NCI-H2227 (cell line): ENCODE measurements at regions not wholly inside any gene's neighbourhood (a gene's known extent, or its start where the extent isn't known, plus 50 kb on each side); places are given as distances from the start of the nearest gene placed in this dataset.

ENCODE experiments used
- DNase-seq: peaks from one replicate; lab custom pipeline; 2025; ENCODE audit not compliant: unreplicated experiment; lab: John Stamatoyannopoulos, UW

DNA sequence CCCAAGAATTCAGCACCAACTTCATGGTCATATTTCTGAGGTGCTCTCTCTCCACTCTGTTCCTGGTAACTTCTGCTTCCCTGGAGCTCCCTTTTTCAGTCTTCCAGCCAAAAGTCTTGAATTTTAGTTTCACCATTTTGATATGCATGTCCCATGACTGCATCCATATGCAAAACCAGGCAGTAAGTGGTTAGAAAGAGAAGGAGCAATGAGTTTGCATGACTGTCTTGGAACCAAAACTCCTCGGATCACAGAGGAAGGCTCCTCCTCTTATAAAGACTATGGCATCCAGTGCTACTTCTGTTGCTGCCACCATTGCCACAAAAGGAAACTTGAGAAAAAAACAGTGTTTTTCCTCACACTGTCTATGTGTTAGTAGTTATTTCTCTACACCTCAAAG lies 269.1 kb upstream of the GLI3 start:
- no peak for DNase-seq

DNA sequence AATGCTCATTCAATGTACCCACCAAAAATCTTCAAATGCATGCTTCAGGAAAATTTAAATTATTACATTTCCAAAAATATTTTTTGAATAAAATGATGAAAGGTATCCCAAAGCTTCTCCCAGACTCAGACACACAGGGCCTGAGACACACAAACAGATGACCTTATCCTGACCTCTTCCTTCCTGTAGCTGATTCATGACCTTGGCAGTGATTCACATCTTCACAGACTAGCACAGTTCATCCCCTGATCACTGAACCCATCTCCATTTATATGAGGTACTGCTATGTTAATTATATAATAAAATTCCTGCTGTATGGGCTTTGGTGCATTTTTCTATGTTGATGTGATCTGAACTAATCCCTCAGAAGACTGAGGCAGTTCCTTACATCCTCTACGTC lies 265.0 kb upstream of the GLI3 start:
- no peak for DNase-seq

- DNase-seq: no peak
Observed at GRCh38 chr7:42495256-42495655, 258.2 kb upstream of the GLI3 start.

- DNase-seq: no peak
Observed at GRCh38 chr7:42494736-42495135, 257.7 kb upstream of the GLI3 start.

GRCh38 chr7:42494199-42494710 lies 257.2 kb upstream of the GLI3 start:
- DNase-seq: no peak

DNA sequence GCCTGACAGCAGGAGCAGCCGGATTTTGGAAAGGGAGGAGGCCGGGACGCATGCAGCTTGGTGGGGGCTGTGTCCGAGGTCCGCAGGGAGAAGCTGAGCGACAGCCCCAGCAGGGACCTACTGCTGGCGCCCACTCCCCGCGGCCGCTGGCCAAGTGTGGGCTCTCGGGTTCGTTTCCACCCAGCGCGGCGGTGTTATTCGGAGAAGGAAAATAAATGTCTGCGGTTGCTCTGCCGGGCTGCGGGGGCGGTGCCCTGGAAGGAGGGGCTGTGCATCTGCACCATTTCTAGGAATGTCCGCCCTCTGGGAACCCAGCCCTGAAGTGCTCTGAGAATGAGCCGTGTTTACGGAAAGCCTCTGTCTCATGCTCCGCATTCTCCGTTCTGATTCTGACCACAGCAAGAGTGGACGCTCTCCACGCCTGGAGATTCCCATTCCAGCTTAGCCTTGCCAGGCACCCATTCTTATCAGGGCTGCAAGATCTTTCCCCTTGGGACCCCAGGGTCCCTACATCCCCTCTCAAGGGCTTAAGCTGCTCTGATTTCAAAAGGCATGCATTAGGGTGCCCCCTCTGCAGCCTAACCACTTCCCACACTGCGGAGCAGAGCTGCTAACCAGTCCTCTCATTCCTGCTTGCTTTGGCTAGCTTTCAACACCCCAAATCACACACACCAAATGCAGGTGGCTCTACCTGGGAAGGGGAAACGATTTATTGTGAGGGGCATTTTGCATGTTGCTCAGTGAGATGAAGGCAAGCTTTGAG lies 256.6 kb upstream of the GLI3 start:
- DNase-seq: no peak

DNA sequence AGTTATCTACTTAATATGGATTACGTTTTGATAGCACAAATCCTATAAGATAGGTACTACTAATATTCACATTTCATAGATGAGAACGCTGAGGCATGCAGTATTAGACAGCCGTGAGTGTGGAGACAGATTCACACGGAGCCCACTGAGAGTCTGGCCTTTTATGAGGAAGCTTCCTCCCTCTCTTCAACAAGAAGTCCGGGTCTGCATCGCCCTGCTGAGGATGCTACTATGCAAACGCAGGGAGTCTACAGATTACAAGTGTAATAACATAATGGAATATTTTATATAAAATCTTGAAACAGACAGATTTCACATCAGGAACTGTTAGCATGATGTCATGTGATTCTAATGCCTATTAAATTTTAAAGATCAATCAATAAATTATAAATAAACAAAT lies 255.9 kb upstream of the GLI3 start:
- no peak for DNase-seq

DNA sequence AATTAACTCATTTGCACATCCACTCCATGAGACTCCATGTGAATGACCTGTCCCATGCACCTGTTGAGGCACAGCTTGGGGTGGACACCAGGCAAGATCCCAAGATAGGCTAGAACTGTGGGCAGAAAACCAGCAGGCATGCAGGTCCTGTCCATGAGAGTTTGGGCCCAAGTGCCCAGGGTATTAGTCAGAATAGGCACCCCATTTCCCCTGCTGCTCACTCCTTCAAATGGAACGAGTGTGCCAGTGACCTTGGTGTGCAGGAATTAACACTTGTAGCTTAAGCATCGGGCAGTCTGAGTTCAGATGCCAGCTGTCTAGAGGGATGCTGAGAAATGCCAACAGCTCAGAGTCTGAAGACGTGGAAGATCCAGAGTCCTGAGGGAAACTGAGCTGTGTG lies 254.1 kb upstream of the GLI3 start:
- DNase-seq: no peak

- DNase-seq: no peak
Observed at GRCh38 chr7:42489299-42489698, 252.3 kb upstream of the GLI3 start.

- DNase-seq: no peak
Observed at GRCh38 chr7:42485301-42485766, 248.3 kb upstream of the GLI3 start.

DNA sequence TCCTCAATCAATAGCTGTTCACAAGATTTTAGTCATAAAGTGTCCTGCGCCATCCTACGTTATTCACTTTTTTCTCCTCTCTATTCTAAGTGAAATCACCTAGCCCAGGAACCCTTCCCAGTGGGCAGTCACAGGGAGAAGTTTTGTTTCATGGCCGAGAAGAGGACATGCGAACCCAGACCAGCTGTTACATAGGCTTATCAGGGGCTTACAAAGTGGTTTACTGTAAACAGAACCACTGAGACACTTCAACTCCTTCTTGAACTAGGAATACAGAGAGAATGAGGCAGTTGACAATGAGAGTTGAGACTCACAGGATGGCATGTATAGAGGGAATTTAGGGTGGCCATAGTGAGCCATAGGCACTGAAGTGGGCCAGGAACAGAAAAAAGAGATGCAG lies 246.9 kb upstream of the GLI3 start:
- no peak for DNase-seq

DNA sequence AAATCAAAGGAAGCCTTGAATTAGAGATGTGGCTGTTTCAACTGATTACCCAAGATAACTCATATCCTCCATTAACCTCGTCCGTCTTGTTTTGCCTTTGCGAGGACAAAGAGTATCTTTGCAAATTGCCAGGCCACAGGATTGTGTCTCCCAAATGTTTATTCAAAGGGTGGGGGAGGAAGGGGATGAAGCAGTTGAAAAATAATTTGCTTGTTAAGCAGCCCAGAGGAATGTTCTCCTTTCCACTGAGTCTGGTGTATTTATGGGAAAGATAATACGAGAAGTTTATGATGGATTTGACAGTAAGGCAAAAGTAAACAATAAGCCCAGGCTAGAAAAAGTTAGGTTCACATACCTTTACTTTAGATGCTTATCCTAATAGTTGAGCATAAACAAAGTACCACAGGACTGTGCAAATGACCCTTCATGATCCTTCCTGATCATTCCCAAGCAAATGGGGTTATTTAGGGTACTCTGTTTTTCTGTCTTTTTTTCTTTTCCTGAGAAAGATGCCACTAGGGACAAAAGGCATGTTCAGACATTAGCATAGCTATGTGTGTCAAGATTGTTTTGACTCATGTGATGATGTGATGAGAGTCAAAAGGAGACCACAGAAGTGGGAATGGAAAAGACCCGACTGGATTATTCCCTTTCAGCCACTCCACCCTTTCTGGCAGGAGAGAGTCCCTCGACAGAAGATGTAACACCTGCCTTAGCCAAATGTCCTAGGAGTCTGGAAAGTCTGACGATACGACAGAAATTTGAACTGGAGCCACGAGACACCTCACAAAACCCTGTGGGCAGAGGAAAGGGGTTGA lies 243.0 kb upstream of the GLI3 start:
- no peak for DNase-seq

DNA sequence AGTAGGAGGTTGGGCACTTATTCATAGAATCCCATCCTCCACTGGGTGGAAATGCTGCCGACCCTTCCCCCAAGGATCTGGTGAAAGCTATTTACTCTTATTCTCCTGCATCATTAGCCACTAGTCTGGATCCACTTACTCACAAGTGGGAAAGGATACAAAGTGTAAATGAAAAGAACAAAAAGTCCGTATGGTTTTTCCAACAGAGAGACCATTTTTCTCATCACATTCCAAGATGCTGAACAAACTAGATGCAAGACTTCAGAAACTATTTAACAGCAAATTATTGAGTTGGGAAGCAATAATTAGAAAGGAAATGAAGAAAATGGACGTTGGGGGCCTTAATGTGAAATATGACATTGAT lies 242.4 kb upstream of the GLI3 start:
- no peak for DNase-seq

DNA sequence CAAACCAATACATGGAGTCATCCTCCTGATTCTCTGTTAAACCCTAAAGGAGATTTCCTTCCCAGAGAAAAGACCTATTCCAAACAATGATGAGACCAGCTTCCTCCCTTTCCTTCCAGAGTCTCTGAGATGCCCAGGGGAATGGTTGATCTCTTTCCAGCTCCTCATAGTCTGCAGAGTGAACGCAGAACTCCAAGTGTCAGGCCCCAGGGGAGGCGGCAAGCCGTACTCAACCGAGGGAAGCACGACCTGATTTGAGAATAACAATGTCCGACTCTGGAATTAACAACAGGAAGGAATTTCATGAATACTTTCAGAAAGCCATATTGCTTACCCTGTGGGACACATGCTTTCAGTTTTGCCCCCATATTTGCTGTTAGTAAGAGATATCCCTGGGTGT lies 241.7 kb upstream of the GLI3 start:
- no peak for DNase-seq

- no peak for DNase-seq
Observed at GRCh38 chr7:42476255-42476654, 239.2 kb upstream of the GLI3 start.

GRCh38 chr7:42475082-42475481 lies 238.1 kb upstream of the GLI3 start:
- DNase-seq: no peak

DNA sequence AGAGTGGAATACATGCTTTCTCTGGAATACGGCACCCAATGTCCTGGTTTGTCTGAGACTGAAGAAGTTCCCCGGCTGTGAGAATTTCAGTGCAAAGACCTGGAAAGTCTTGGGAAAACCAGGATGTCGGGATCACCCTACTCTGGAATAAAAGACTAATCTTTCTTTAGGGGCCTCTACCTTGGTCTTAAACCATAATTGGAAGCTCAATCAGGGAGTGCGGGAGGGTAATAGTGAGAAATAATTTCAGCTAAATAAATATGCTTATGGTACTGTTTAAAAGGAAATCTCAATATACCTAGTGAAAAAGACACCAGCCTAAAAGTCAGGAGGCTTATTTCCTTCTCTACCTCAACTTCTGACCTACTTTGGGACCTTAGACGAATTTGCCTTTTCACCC lies 236.1 kb upstream of the GLI3 start:
- no peak for DNase-seq

- DNase-seq: no peak
Observed at GRCh38 chr7:42471573-42472174, 234.7 kb upstream of the GLI3 start.

DNA sequence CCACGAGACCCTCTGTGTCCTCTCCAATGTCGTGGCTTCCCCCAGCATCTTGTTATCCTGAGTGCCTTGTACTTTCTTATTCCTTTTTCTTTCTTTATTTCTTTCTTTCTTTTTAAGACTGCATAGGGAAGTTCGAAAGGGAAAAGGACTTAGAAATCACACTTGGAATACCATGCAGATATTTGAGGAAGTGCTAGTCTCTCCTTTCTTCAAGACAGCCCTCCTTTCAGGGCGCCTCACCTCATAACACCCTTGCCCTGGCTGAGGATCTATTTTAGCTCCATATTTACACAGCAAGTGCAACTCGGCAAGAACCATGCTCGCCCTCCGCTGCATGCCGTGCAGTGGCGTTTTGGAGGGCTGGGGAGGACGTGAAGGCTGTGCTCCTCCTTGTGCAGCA lies 232.3 kb upstream of the GLI3 start:
- DNase-seq: no peak

DNA sequence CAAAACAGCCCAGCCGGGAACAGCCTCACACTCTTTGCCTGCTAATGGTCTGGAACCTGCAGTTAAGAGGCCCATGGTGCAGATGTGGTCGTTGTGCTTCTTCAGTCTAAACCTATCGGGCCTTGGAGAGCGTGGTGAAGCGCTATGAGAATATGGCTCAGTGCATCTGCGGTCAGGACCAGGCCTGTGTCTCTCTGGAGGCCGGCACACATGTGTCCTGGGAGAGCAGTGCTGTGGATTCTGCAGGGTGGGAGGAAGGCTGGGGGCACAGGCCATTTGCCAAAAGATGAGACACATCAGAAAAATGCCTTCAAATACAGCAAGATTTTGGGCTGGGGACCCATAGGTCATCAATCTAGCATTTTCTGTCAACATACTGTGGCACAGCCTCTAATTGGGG lies 231.5 kb upstream of the GLI3 start:
- DNase-seq: no peak

- DNase-seq: no peak
Observed at GRCh38 chr7:42461537-42461936, 224.5 kb upstream of the GLI3 start.

DNA sequence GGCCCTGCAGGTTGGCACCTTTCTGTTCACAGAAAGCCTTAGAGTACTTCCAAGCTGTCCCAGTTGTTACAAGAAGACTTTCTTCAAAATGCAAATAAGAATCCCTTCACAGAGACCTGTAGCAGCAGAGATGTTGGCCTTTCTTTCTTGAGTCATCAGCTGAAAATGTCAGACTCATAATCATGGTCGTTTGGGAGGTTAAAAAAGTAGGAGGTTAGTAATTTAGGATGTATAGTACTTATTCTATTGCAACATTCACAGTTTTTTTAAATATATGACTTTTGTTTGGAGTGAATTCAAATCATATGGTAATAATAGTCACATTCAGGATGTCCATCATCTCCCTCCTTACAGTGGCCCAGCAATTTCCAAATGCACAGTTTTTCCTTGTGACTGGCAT lies 223.9 kb upstream of the GLI3 start:
- no peak for DNase-seq
